ENCODE measurements at regions not wholly inside any gene's neighbourhood (a gene's known extent, or its start where the extent isn't known, plus 50 kb on each side); places are given as distances from the start of the nearest gene placed in this dataset.
"Not testable (repeated sequence)": the region's sequence is repeated elsewhere in the genome, so short reads cannot be mapped to it uniquely, and the experiment has no call there.

GRCh38 chr2:186306754-186307153, 179.3 kb upstream of the ZC3H15 start:
- no peak for DNase-seq

- DNase-seq: no peak
Observed at GRCh38 chr2:186307871-186308270, 178.2 kb upstream of the ZC3H15 start.

- no peak for DNase-seq
Observed at GRCh38 chr2:186308347-186308746, 177.7 kb upstream of the ZC3H15 start.

GRCh38 chr2:186309901-186310300, 176.2 kb upstream of the ZC3H15 start:
- no peak for DNase-seq

- DNase-seq: no peak
Observed at GRCh38 chr2:186319105-186319504, 167.0 kb upstream of the ZC3H15 start.

- no peak for DNase-seq
Observed at GRCh38 chr2:186325827-186326535, 160.1 kb upstream of the ZC3H15 start.

- no peak for DNase-seq
Observed at GRCh38 chr2:186327251-186327868, 158.7 kb upstream of the ZC3H15 start.

- no peak for DNase-seq
Observed at GRCh38 chr2:186328838-186329237, 157.2 kb upstream of the ZC3H15 start.

- no peak for DNase-seq
Observed at GRCh38 chr2:186330050-186330449, 156.0 kb upstream of the ZC3H15 start.

- DNase-seq: no peak
Observed at GRCh38 chr2:186339716-186340115, 146.3 kb upstream of the ZC3H15 start.

- DNase-seq: no peak
Observed at GRCh38 chr2:186342029-186342428, 144.0 kb upstream of the ZC3H15 start.

- DNase-seq: no peak
Observed at GRCh38 chr2:186345745-186346144, 140.3 kb upstream of the ZC3H15 start.

GRCh38 chr2:186346216-186346615, 139.8 kb upstream of the ZC3H15 start:
- no peak for DNase-seq

- no peak for DNase-seq
Observed at GRCh38 chr2:186347472-186347871, 138.6 kb upstream of the ZC3H15 start.

GRCh38 chr2:186348200-186348599, 137.9 kb upstream of the ZC3H15 start:
- DNase-seq: no peak

- DNase-seq: no peak
Observed at GRCh38 chr2:186349508-186349907, 136.6 kb upstream of the ZC3H15 start.

- not testable (repeated sequence) for DNase-seq
Observed at GRCh38 chr2:186354160-186354559, 131.9 kb upstream of the ZC3H15 start.

GRCh38 chr2:186365406-186365805, 120.7 kb upstream of the ZC3H15 start:
- DNase-seq: no peak

- no peak for DNase-seq
Observed at GRCh38 chr2:186379052-186379451, 107.0 kb upstream of the ZC3H15 start.

- no peak for DNase-seq
Observed at GRCh38 chr2:186380805-186381204, 105.3 kb upstream of the ZC3H15 start.

- no peak for DNase-seq
Observed at GRCh38 chr2:186381573-186381972, 104.5 kb upstream of the ZC3H15 start.

- DNase-seq: no peak
Observed at GRCh38 chr2:186382932-186383331, 103.1 kb upstream of the ZC3H15 start.

- no peak for DNase-seq
Observed at GRCh38 chr2:186384226-186384625, 101.8 kb upstream of the ZC3H15 start.

- DNase-seq: not testable (repeated sequence)
Observed at GRCh38 chr2:186385638-186386201, 100.3 kb upstream of the ZC3H15 start.

All from NCI-H510A treated with DMSO at 0.1 percent for 48 hours (cell line).